ENCODE measurements at regions not wholly inside any gene's neighbourhood (a gene's known extent, or its start where the extent isn't known, plus 50 kb on each side); places are given as distances from the start of the nearest gene placed in this dataset.

GRCh38 chr18:70462078-70462439 lies 173.2 kb downstream of the SOCS6 start:
- no peak overlapping the region for H3K4me3 ChIP-seq (ENCODE audit: control insufficient read depth in 1 of 7, extremely low read depth in 1 of 7, insufficient read depth in 4 of 7, low read depth in 2 of 7, low read length in 6 of 7)
- CTCF ChIA-PET = interaction anchor here (1.2 to 1.4 kb wide), 2 partner anchors 13 to 36 kb away, joined by 3 read pairs; no protein-coding TSS in a partner anchor
- H3K27me3 ChIP-seq (replicated peaks in 2 of 5; ENCODE audit: control insufficient read depth in 4 of 5, insufficient read depth in 5 of 5, low read length in 4 of 5) = no peaks in the 10 kb centered on the region

GRCh38 chr18:70461323-70462077 lies 172.7 kb downstream of the SOCS6 start:
- Histone ChIP-seq H3K4me3 (ENCODE audit: control insufficient read depth in 1 of 7, extremely low read depth in 1 of 7, insufficient read depth in 4 of 7, low read depth in 2 of 7, low read length in 6 of 7) (no peak overlapping the region), H3K4me1 (ENCODE audit: control extremely low read depth in 1 of 4, control insufficient read depth in 4 of 4, insufficient read depth in 4 of 4, low read length in 3 of 4) (peaks cover 4 to 10% (median 8%) of the 10 kb centered on the region in 4 experiments), H3K27ac (ENCODE audit: insufficient read depth in 1 of 2, low read depth in 1 of 2, low read length in 2 of 2, poor library complexity in 1 of 2, severe bottlenecking in 2 of 2) (no peak overlapping the region), H3K36me3 (ENCODE audit: control insufficient read depth in 4 of 4, insufficient read depth in 4 of 4, low read length in 3 of 4) (no peaks in the 10 kb centered on the region), H3K27me3 (replicated peaks in 2 of 5; ENCODE audit: control insufficient read depth in 4 of 5, insufficient read depth in 5 of 5, low read length in 4 of 5) (no peaks in the 10 kb centered on the region), H3K9me3 (ENCODE audit: control extremely low read depth in 1 of 5, control insufficient read depth in 4 of 5, insufficient read depth in 2 of 5, low read depth in 1 of 5, low read length in 4 of 5) (no peaks in the 10 kb centered on the region)
- POLR2A ChIA-PET = no interaction called here
- CTCF ChIA-PET = interaction anchor here (1.2 to 1.4 kb wide), 2 partner anchors 13 to 35 kb away, joined by 3 read pairs; no protein-coding TSS in a partner anchor
- 100% methylated on average over 9 of the region's 11 CpGs for WGBS (ENCODE audit: insufficient coverage)
- no peak for DNase-seq

More at GRCh38 chr18:70462078-70462439, 173.2 kb downstream of the SOCS6 start:
- no peak for DNase-seq
- WGBS (ENCODE audit: insufficient coverage) = 83% methylated on average over 2 of the region's 3 CpGs
- Histone ChIP-seq H3K4me1 (ENCODE audit: control extremely low read depth in 1 of 4, control insufficient read depth in 4 of 4, insufficient read depth in 4 of 4, low read length in 3 of 4) (peaks cover 4 to 10% (median 8%) of the 10 kb centered on the region in 4 experiments), H3K36me3 (ENCODE audit: control insufficient read depth in 4 of 4, insufficient read depth in 4 of 4, low read length in 3 of 4) (no peaks in the 10 kb centered on the region), H3K27ac (ENCODE audit: insufficient read depth in 1 of 2, low read depth in 1 of 2, low read length in 2 of 2, poor library complexity in 1 of 2, severe bottlenecking in 2 of 2) (no peak overlapping the region), H3K9me3 (ENCODE audit: control extremely low read depth in 1 of 5, control insufficient read depth in 4 of 5, insufficient read depth in 2 of 5, low read depth in 1 of 5, low read length in 4 of 5) (no peaks in the 10 kb centered on the region)
- POLR2A ChIA-PET = no interaction called here

GRCh38 chr18:70459731-70460130 lies 170.9 kb downstream of the SOCS6 start:
- POLR2A ChIA-PET = no interaction called here
- Histone ChIP-seq H3K9me3 (ENCODE audit: control extremely low read depth in 1 of 5, control insufficient read depth in 4 of 5, insufficient read depth in 2 of 5, low read depth in 1 of 5, low read length in 4 of 5) (no peaks in the 10 kb centered on the region), H3K27ac (ENCODE audit: insufficient read depth in 1 of 2, low read depth in 1 of 2, low read length in 2 of 2, poor library complexity in 1 of 2, severe bottlenecking in 2 of 2) (no peak overlapping the region), H3K4me1 (ENCODE audit: control extremely low read depth in 1 of 4, control insufficient read depth in 4 of 4, insufficient read depth in 4 of 4, low read length in 3 of 4) (peaks cover 4 to 15% (median 8%) of the 10 kb centered on the region in 4 experiments), H3K36me3 (ENCODE audit: control insufficient read depth in 4 of 4, insufficient read depth in 4 of 4, low read length in 3 of 4) (no peaks in the 10 kb centered on the region), H3K27me3 (replicated peaks in 2 of 5; ENCODE audit: control insufficient read depth in 4 of 5, insufficient read depth in 5 of 5, low read length in 4 of 5) (no peaks in the 10 kb centered on the region), H3K4me3 (ENCODE audit: control insufficient read depth in 1 of 7, extremely low read depth in 1 of 7, insufficient read depth in 4 of 7, low read depth in 2 of 7, low read length in 6 of 7) (no peak overlapping the region)
- no peak for DNase-seq
- CTCF ChIA-PET = interaction anchor here (1.6 to 2.0 kb wide), 2 partner anchors 26 to 265 kb away, joined by 5 to 7 read pairs; no protein-coding TSS in a partner anchor
- WGBS (ENCODE audit: insufficient coverage) = 96% methylated on average over 4 of the region's 5 CpGs

- Histone ChIP-seq H3K27me3 (replicated peaks in 2 of 5; ENCODE audit: control insufficient read depth in 4 of 5, insufficient read depth in 5 of 5, low read length in 4 of 5) (no peaks in the 10 kb centered on the region), H3K9me3 (ENCODE audit: control extremely low read depth in 1 of 5, control insufficient read depth in 4 of 5, insufficient read depth in 2 of 5, low read depth in 1 of 5, low read length in 4 of 5) (no peaks in the 10 kb centered on the region), H3K27ac (ENCODE audit: insufficient read depth in 1 of 2, low read depth in 1 of 2, low read length in 2 of 2, poor library complexity in 1 of 2, severe bottlenecking in 2 of 2) (no peak overlapping the region), H3K36me3 (ENCODE audit: control insufficient read depth in 4 of 4, insufficient read depth in 4 of 4, low read length in 3 of 4) (no peaks in the 10 kb centered on the region), H3K4me1 (ENCODE audit: control extremely low read depth in 1 of 4, control insufficient read depth in 4 of 4, insufficient read depth in 4 of 4, low read length in 3 of 4) (peaks cover 0 to 11% (median 3%) of the 10 kb centered on the region in 4 experiments), H3K4me3 (ENCODE audit: control insufficient read depth in 1 of 7, extremely low read depth in 1 of 7, insufficient read depth in 4 of 7, low read depth in 2 of 7, low read length in 6 of 7) (no peak overlapping the region)
- DNase-seq = no peak
- WGBS (ENCODE audit: insufficient coverage) = 100% methylated on average over 1 of the region's 4 CpGs
- POLR2A ChIA-PET = no interaction called here
- CTCF ChIA-PET = interaction anchor here (1.6 to 2.0 kb wide), 2 partner anchors 25 to 264 kb away, joined by 5 to 7 read pairs; no protein-coding TSS in a partner anchor
Measured at GRCh38 chr18:70459251-70459650, 170.4 kb downstream of the SOCS6 start.

- peaks cover 0 to 8% (median 0%) of the 10 kb centered on the region in 4 experiments for H3K4me1 ChIP-seq (ENCODE audit: control extremely low read depth in 1 of 4, control insufficient read depth in 4 of 4, insufficient read depth in 4 of 4, low read length in 3 of 4)
- H3K27ac ChIP-seq (ENCODE audit: insufficient read depth in 1 of 2, low read depth in 1 of 2, low read length in 2 of 2, poor library complexity in 1 of 2, severe bottlenecking in 2 of 2) = no peak overlapping the region
- H3K9me3 ChIP-seq (ENCODE audit: control extremely low read depth in 1 of 5, control insufficient read depth in 4 of 5, insufficient read depth in 2 of 5, low read depth in 1 of 5, low read length in 4 of 5) = no peaks in the 10 kb centered on the region
- H3K27me3 ChIP-seq (replicated peaks in 2 of 5; ENCODE audit: control insufficient read depth in 4 of 5, insufficient read depth in 5 of 5, low read length in 4 of 5) = no peaks in the 10 kb centered on the region
- POLR2A ChIA-PET = no interaction called here
- WGBS (ENCODE audit: insufficient coverage) = 100% methylated on average over 2 of the region's 3 CpGs
- no peak overlapping the region for H3K4me3 ChIP-seq (ENCODE audit: control insufficient read depth in 1 of 7, extremely low read depth in 1 of 7, insufficient read depth in 4 of 7, low read depth in 2 of 7, low read length in 6 of 7)
- CTCF ChIA-PET = no interaction called here
- DNase-seq = no peak
- no peaks in the 10 kb centered on the region for H3K36me3 ChIP-seq (ENCODE audit: control insufficient read depth in 4 of 4, insufficient read depth in 4 of 4, low read length in 3 of 4)
Measured at GRCh38 chr18:70457788-70458187, 168.9 kb downstream of the SOCS6 start.

- no peak overlapping the region for H3K4me3 ChIP-seq (ENCODE audit: control insufficient read depth in 1 of 7, extremely low read depth in 1 of 7, insufficient read depth in 4 of 7, low read depth in 2 of 7, low read length in 6 of 7)
- 100% methylated on average over 1 of the region's 3 CpGs for WGBS (ENCODE audit: insufficient coverage)
- POLR2A ChIA-PET = no interaction called here
- no peak for DNase-seq
- H3K27ac ChIP-seq (ENCODE audit: insufficient read depth in 1 of 2, low read depth in 1 of 2, low read length in 2 of 2, poor library complexity in 1 of 2, severe bottlenecking in 2 of 2) = no peak overlapping the region
- H3K27me3 ChIP-seq (replicated peaks in 2 of 5; ENCODE audit: control insufficient read depth in 4 of 5, insufficient read depth in 5 of 5, low read length in 4 of 5) = no peaks in the 10 kb centered on the region
- no peaks in the 10 kb centered on the region for H3K9me3 ChIP-seq (ENCODE audit: control extremely low read depth in 1 of 5, control insufficient read depth in 4 of 5, insufficient read depth in 2 of 5, low read depth in 1 of 5, low read length in 4 of 5)
- peaks cover 0 to 8% (median 0%) of the 10 kb centered on the region in 4 experiments for H3K4me1 ChIP-seq (ENCODE audit: control extremely low read depth in 1 of 4, control insufficient read depth in 4 of 4, insufficient read depth in 4 of 4, low read length in 3 of 4)
- CTCF ChIA-PET = no interaction called here
- H3K36me3 ChIP-seq (ENCODE audit: control insufficient read depth in 4 of 4, insufficient read depth in 4 of 4, low read length in 3 of 4) = no peaks in the 10 kb centered on the region
Measured at GRCh38 chr18:70457223-70457622, 168.4 kb downstream of the SOCS6 start.

- Histone ChIP-seq H3K36me3 (ENCODE audit: control insufficient read depth in 4 of 4, insufficient read depth in 4 of 4, low read length in 3 of 4) (no peaks in the 10 kb centered on the region), H3K4me1 (ENCODE audit: control extremely low read depth in 1 of 4, control insufficient read depth in 4 of 4, insufficient read depth in 4 of 4, low read length in 3 of 4) (peaks cover 0 to 8% (median 0%) of the 10 kb centered on the region in 4 experiments), H3K27me3 (replicated peaks in 2 of 5; ENCODE audit: control insufficient read depth in 4 of 5, insufficient read depth in 5 of 5, low read length in 4 of 5) (no peaks in the 10 kb centered on the region), H3K9me3 (ENCODE audit: control extremely low read depth in 1 of 5, control insufficient read depth in 4 of 5, insufficient read depth in 2 of 5, low read depth in 1 of 5, low read length in 4 of 5) (no peaks in the 10 kb centered on the region), H3K4me3 (ENCODE audit: control insufficient read depth in 1 of 7, extremely low read depth in 1 of 7, insufficient read depth in 4 of 7, low read depth in 2 of 7, low read length in 6 of 7) (no peak overlapping the region), H3K27ac (ENCODE audit: insufficient read depth in 1 of 2, low read depth in 1 of 2, low read length in 2 of 2, poor library complexity in 1 of 2, severe bottlenecking in 2 of 2) (no peak overlapping the region)
- POLR2A ChIA-PET = no interaction called here
- DNase-seq = no peak
- 100% methylated on average over 1 of the region's 6 CpGs for WGBS (ENCODE audit: insufficient coverage)
- CTCF ChIA-PET = interaction anchor here (1.7 to 7.0 kb wide), 3 partner anchors 16 to 285 kb away, joined by 6 to 54 read pairs (median 6); no protein-coding TSS in a partner anchor
Measured at GRCh38 chr18:70456376-70456775, 167.5 kb downstream of the SOCS6 start.
